ENCODE measurements at regions not wholly inside any gene's neighbourhood (a gene's known extent, or its start where the extent isn't known, plus 50 kb on each side); places are given as distances from the start of the nearest gene placed in this dataset.

DNA sequence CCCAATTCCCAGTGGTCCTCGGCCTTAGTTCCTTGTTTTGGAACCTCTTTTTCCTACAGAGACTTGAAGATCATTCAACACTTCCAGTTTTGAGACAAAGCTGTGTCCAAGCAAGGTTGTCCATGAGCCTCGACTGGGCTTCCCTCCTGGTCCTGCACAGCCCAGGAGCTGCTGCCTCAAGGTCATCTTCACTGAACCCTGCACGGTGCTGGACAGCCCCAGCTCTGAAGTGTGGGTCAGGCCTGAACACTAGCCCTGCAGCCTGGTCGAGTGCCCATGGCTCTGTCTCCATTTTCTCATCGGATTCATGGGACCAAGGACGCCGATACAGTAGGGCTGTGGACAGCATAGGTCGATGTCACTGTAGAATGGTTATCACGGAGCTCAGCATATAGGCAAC lies 68.0 kb upstream of the NFIL3 start:
- Histone ChIP-seq H3K4me1 (ENCODE audit: control insufficient read depth, extremely low read depth, insufficient read depth, low read length) (peaks cover 4% of the 10 kb centered on the region), H3K4me3 (ENCODE audit: control insufficient read depth in 2 of 3, extremely low read depth in 1 of 3, insufficient read depth in 2 of 3, low read depth in 1 of 3, low read length in 3 of 3) (no peak overlapping the region), H3K27me3 (ENCODE audit: control insufficient read depth, extremely low read depth, insufficient read depth, low read length) (peaks cover 7% of the 10 kb centered on the region), H3K27ac (ENCODE audit: control insufficient read depth, insufficient read depth, low read length) (no peak overlapping the region), H3K4me2 (ENCODE audit: control insufficient read depth, extremely low read depth, insufficient read depth, low read depth, low read length) (no peak overlapping the region), H4K20me1 (ENCODE audit: control insufficient read depth, extremely low read depth, insufficient read depth, low read length) (no peaks in the 10 kb centered on the region), H3K9me1 (ENCODE audit: control insufficient read depth, extremely low read depth, insufficient read depth, low read length) (no peaks in the 10 kb centered on the region), H3K9ac (ENCODE audit: control insufficient read depth, extremely low read depth, insufficient read depth, low read length) (no peak overlapping the region), H3K79me2 (ENCODE audit: control insufficient read depth, insufficient read depth, low read length) (no peaks in the 10 kb centered on the region), H3K9me3 (ENCODE audit: control insufficient read depth, low read depth, low read length) (no peaks in the 10 kb centered on the region), H3K36me3 (ENCODE audit: control insufficient read depth in 2 of 2, extremely low read depth in 1 of 2, insufficient read depth in 2 of 2, low read length in 2 of 2) (no peaks in the 10 kb centered on the region), H2AFZ (ENCODE audit: control insufficient read depth, low read length) (no peak overlapping the region)
- dilution Hi-C loops (cut with MboI; ENCODE audit: extremely low pct_ligation_motif_present, low sequenced_read_pairs), result no loop called here
- FAIRE-seq (no peak), DNase-seq (ENCODE audit: low read depth, low spot score) (no peak)
- TF ChIP-seq EZH2 (IDR thresholded peaks at IDR 0.05; ENCODE audit: low read length), result no peak
- TF ChIP-seq, protein P1, sequence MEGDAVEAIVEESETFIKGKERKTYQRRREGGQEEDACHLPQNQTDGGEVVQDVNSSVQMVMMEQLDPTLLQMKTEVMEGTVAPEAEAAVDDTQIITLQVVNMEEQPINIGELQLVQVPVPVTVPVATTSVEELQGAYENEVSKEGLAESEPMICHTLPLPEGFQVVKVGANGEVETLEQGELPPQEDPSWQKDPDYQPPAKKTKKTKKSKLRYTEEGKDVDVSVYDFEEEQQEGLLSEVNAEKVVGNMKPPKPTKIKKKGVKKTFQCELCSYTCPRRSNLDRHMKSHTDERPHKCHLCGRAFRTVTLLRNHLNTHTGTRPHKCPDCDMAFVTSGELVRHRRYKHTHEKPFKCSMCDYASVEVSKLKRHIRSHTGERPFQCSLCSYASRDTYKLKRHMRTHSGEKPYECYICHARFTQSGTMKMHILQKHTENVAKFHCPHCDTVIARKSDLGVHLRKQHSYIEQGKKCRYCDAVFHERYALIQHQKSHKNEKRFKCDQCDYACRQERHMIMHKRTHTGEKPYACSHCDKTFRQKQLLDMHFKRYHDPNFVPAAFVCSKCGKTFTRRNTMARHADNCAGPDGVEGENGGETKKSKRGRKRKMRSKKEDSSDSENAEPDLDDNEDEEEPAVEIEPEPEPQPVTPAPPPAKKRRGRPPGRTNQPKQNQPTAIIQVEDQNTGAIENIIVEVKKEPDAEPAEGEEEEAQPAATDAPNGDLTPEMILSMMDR (optimal IDR thresholded peaks at IDR 0.05 in 1 of 3, IDR thresholded peaks at IDR 0.05 in 1 of 3, conservative IDR thresholded peaks at IDR 0.05 in 1 of 3; ENCODE audit: extremely low read depth in 1 of 3, insufficient read depth in 2 of 3, low read length in 3 of 3), result no peak

DNA sequence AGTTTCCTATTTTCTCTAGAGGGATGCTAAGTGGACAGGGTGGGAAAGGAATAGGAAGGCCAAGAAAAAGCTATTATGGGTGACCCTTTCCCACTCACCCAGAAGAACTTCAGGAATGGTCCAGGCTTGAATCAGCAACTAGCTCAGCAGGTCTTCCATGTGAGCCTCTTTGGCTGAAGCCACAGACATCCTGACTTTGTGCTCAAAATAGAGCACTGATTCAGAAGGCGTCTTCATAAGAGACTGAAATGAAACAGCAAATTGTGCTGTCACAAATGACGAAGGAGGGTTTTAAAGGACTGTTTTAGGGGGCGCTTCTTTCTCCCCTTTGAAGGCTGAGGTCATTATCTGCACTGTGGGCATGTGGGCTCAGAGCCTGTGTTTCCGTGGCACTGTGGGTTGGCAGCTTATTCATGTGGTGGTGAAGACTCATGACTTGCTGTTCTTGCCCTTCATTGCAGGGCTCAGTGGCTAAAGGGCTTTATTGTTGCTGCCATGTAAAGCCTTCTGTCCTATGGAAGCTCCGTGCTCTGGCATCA lies 65.8 kb upstream of the NFIL3 start:
- no peak overlapping the region for H3K4me2 ChIP-seq (ENCODE audit: control insufficient read depth, extremely low read depth, insufficient read depth, low read depth, low read length)
- no peaks in the 10 kb centered on the region for H4K20me1 ChIP-seq (ENCODE audit: control insufficient read depth, extremely low read depth, insufficient read depth, low read length)
- no peaks in the 10 kb centered on the region for H3K9me3 ChIP-seq (ENCODE audit: control insufficient read depth, low read depth, low read length)
- H3K27me3 ChIP-seq (ENCODE audit: control insufficient read depth, extremely low read depth, insufficient read depth, low read length), result peaks cover 7% of the 10 kb centered on the region
- no peak overlapping the region for H3K27ac ChIP-seq (ENCODE audit: control insufficient read depth, insufficient read depth, low read length)
- DNase-seq (ENCODE audit: low read depth, low spot score), result no peak
- H2AFZ ChIP-seq (ENCODE audit: control insufficient read depth, low read length), result no peak overlapping the region
- no peak overlapping the region for H3K4me3 ChIP-seq (ENCODE audit: control insufficient read depth in 2 of 3, extremely low read depth in 1 of 3, insufficient read depth in 2 of 3, low read depth in 1 of 3, low read length in 3 of 3)
- TF ChIP-seq, protein P1 (optimal IDR thresholded peaks at IDR 0.05 in 1 of 3, IDR thresholded peaks at IDR 0.05 in 1 of 3, conservative IDR thresholded peaks at IDR 0.05 in 1 of 3; ENCODE audit: extremely low read depth in 1 of 3, insufficient read depth in 2 of 3, low read length in 3 of 3), result no peak
- no peak for TF ChIP-seq EZH2 (IDR thresholded peaks at IDR 0.05; ENCODE audit: low read length)
- no peaks in the 10 kb centered on the region for H3K4me1 ChIP-seq (ENCODE audit: control insufficient read depth, extremely low read depth, insufficient read depth, low read length)
- H3K9ac ChIP-seq (ENCODE audit: control insufficient read depth, extremely low read depth, insufficient read depth, low read length), result no peak overlapping the region
- H3K9me1 ChIP-seq (ENCODE audit: control insufficient read depth, extremely low read depth, insufficient read depth, low read length), result no peaks in the 10 kb centered on the region
- dilution Hi-C loops (cut with MboI; ENCODE audit: extremely low pct_ligation_motif_present, low sequenced_read_pairs), result no loop called here
- no peaks in the 10 kb centered on the region for H3K79me2 ChIP-seq (ENCODE audit: control insufficient read depth, insufficient read depth, low read length)
- FAIRE-seq, result no peak
- no peaks in the 10 kb centered on the region for H3K36me3 ChIP-seq (ENCODE audit: control insufficient read depth in 2 of 2, extremely low read depth in 1 of 2, insufficient read depth in 2 of 2, low read length in 2 of 2)
